Heart left ventricle (tissue), 16 donors: ENCODE measurements at regions not wholly inside any gene's neighbourhood (a gene's known extent, or its start where the extent isn't known, plus 50 kb on each side); places are given as distances from the start of the nearest gene placed in this dataset.
"Not testable (repeated sequence)": the region's sequence is repeated elsewhere in the genome, so short reads cannot be mapped to it uniquely, and the experiment has no call there.

Experiments
- ATAC-seq, 4 donors: fragments of 200-7000 bp; cut with Tn5 transposase; one replicate each; pipeline ENCODE4 v1.9.1; 2020 to 2022; ENCODE audit warnings: moderate library complexity in 4 of 4, mild to moderate bottlenecking in 3 of 4, moderate number of reproducible peaks in 1 of 4
- DNase-seq, 5 donors: peaks; one replicate each; pipeline ENCODE4 v3.0.0-alpha.2; 2020
- H3K27ac ChIP-seq, 12 donors: fragments of 200-600 bp; sonication (generic) in 4 of 12; one replicate each; pipeline versions ENCODE4 v1.5.0 to v1.8.0; 2016 to 2022; ENCODE audit warnings: mild to moderate bottlenecking in 2 of 12
- H3K27me3 ChIP-seq, 9 donors: fragments of 200-600 bp; sonication (generic) in 2 of 9; one replicate each; pipeline versions ENCODE4 v1.5.1 to v1.8.0; 2016 to 2022; ENCODE audit warnings: mild to moderate bottlenecking in 3 of 9
- H3K36me3 ChIP-seq, 9 donors: fragments of 200-600 bp; sonication (generic) in 2 of 9; one replicate each; pipeline versions ENCODE4 v1.5.0 to v1.8.0; 2018 to 2022; ENCODE audit warnings: mild to moderate bottlenecking in 2 of 9
- H3K4me1 ChIP-seq, 12 donors: fragments of 200-600 bp; sonication (generic) in 4 of 12; one replicate each; pipeline versions ENCODE4 v1.5.0 to v1.8.0; 2016 to 2022; ENCODE audit warnings: mild to moderate bottlenecking in 3 of 12
- H3K4me3 ChIP-seq, 12 donors: fragments of 200-600 bp; sonication (generic) in 4 of 12; one replicate each; pipeline versions ENCODE4 v1.5.0 to v1.8.0; 2017 to 2022; ENCODE audit warnings: mild to moderate bottlenecking in 9 of 12, moderate library complexity in 4 of 12
- H3K9me3 ChIP-seq, 12 donors: fragments of 200-600 bp; sonication (generic) in 4 of 12; one replicate each; pipeline versions ENCODE4 v1.5.0 to v1.8.0; 2016 to 2022; ENCODE audit warnings: mild to moderate bottlenecking in 1 of 12
- CTCF ChIP-seq, 12 donors: fragments of 200-600 bp; sonication (generic) in 4 of 12; IDR thresholded peaks; one replicate each; pipeline versions ENCODE4 v1.5.0 to v1.8.0; 2018 to 2022; ENCODE audit warnings: antibody characterized with exemption in 12 of 12, mild to moderate bottlenecking in 5 of 12
- POLR2A ChIP-seq, 2 donors: fragments of 450-650 bp; IDR thresholded peaks; one replicate each; pipeline ENCODE4 v1.6.1; 2017; ENCODE audit warnings: antibody characterized with exemption in 2 of 2, mild to moderate bottlenecking in 2 of 2, moderate library complexity in 2 of 2
- WGBS, 4 donors: extraction: QIAGEN DNeasy Blood & Tissue Kit in 2 of 4; methylation state at CpG; one replicate each; pipeline versions ENCODE4 v1.1.5 to v1.1.7; 2013 to 2018; 5-methylcytosine and 5-hydroxymethylcytosine counted together
- intact Hi-C, 10 donors: fragments of 100-400 bp; cut with DNase I; formaldehyde crosslinking; loops; one replicate each; pipeline versions ENCODE4 v1.11.1 to v1.14.2; 2022
- donor health status: ischemic (EF 13 %, LVEDD 7.1; RV severe dilation, severe dysfunction).
- donor health status: healthy with polysubstance abuse.
- donor health status: DM: no; HTN: yes; CAD: no.
- donor health status: DM: no; HTN: no; CAD: no.
- donor health status: ischemic (EF 25% LVEDD 6.9; RV normal size, moderate dysfunction).
- donor health status: ischemic (EF 25% LVEDD 5.7; RV mildly dilated, moderate dysfunction).
- donor health status: healthy.
- donor health status: DM: yes; HTN: yes; CAD: no.
- donor health status: ischemic (EF 35%, LVEDD 5.7; RV mildly dilated, moderate dysfunction).
- donor health status: nonischemic (EF 11% LVEDD 7.7; RV severe dilation, severe dysfunction).
- donor health status: DM: yes; HTN: yes; CAD: no.
- donor health status: PGD.
- donor health status: ischemic (EF 29% LVEDD 5.4; RV normal size, mild dysfunction).
- donor health status: nonischemic (EF 23%, LVEDD 6.1; RV moderate dilation, normal function).

DNA sequence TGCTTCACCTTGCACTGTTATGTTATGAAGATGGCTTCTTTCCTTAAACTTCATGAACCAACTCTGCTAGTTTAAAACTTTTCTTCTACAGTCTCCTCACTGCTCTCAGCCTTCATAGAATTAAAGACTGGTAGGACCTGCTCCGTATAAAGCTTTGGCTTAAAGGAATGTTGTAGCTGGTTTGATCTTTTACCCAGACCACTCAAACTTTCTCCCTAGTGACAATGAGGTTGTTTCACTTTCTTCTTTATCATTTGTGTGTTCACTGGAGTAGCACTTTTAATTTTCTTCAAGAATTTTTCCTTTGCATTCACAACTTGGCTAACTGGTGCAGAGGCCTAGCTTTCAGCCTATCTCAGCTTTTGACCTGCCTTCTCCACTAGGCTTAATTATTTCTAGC, 316.4 kb upstream of the RNF32 start:
- Histone ChIP-seq H3K4me1 (no peaks in the 10 kb centered on the region), H3K9me3 (no peaks in the 10 kb centered on the region), H3K4me3 (no peak overlapping the region), H3K36me3 (no peaks in the 10 kb centered on the region), H3K27ac (no peak overlapping the region), H3K27me3 (peaks cover 0 to 5% (median 0%) of the 10 kb centered on the region in 9 donors)
- no peak for ATAC-seq
- no peak for DNase-seq
- WGBS, 4 donors = 59 to 75% (median 63%) methylated on average over 1 of the region's 1 CpG
- TF ChIP-seq POLR2A (IDR thresholded peaks at IDR 0.05) = no peak
- intact Hi-C loops = no loop called here

DNA sequence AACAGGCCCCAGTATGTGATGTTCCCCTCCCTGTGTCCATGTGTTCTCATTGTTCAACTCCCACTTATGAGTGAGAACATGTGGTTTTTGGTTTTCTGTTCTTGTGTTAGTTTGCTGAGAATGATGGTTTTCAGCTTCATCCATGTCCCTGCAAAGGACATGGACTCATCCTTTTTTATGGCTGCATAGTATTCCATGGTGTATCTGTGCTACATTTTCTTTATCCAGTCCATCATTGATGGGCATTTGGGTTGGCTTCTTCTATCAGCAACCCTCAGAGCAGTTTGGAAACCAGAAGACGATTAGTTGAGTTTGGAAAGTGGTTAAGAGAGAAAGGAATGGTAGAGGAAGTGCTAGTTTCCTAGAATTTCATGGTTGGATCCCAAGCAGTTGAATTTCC, 319.1 kb upstream of the RNF32 start:
- H3K27me3 ChIP-seq, H3K4me3 ChIP-seq, H3K27ac ChIP-seq, intact Hi-C loops, H3K36me3 ChIP-seq, H3K4me1 ChIP-seq, DNase-seq, H3K9me3 ChIP-seq, ATAC-seq: not testable (repeated sequence)
- 29 to 59% (median 49%) methylated on average over 1 of the region's 1 CpG for WGBS, 4 donors

- Histone ChIP-seq H3K27me3 (peaks cover 0 to 5% (median 0%) of the 10 kb centered on the region in 9 donors), H3K4me3 (no peak overlapping the region), H3K27ac (no peak overlapping the region), H3K4me1 (no peaks in the 10 kb centered on the region), H3K9me3 (peaks cover 0 to 22% (median 8%) of the 10 kb centered on the region in 12 donors), H3K36me3 (no peaks in the 10 kb centered on the region)
- ATAC-seq = no peak
- intact Hi-C loops = no loop called here
- WGBS, 4 donors = 73 to 86% (median 81%) methylated on average over 8 to 11 of the region's 11 CpGs
- TF ChIP-seq CTCF (IDR thresholded peaks at IDR 0.05) = no peak
- no peak for TF ChIP-seq POLR2A (IDR thresholded peaks at IDR 0.05)
- DNase-seq = no peak
Observed at GRCh38 chr7:156318926-156319325, 321.6 kb upstream of the RNF32 start.

DNA sequence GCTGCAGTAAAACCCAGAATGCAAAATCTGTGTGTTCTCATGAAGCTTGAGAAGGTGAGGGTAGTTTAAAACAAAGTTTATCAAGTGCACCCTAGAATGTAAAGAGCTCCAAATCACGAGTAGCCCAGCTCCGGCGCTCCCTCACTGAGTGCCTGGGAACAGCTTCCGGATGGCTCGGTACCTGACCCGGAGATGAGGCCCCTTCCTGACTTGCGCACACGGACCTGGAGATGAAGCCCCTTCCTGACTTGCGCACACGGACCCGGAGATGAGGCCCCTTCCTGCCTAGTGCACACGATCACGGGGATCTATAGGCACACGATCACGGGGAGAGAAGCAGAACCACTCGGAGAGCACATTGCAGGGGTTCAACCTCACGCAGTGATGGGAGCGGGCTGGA, 322.1 kb upstream of the RNF32 start:
- H3K9me3 ChIP-seq = peaks cover 0 to 22% (median 8%) of the 10 kb centered on the region in 12 donors
- no peak overlapping the region for H3K27ac ChIP-seq
- no peaks in the 10 kb centered on the region for H3K4me1 ChIP-seq
- intact Hi-C loops = no loop called here
- no peaks in the 10 kb centered on the region for H3K36me3 ChIP-seq
- ATAC-seq = no peak
- TF ChIP-seq POLR2A (IDR thresholded peaks at IDR 0.05) (no peak), CTCF (IDR thresholded peaks at IDR 0.05) (no peak)
- no peak for DNase-seq
- no peak overlapping the region for H3K4me3 ChIP-seq
- 86 to 89% (median 86%) methylated on average over 18 of the region's 18 CpGs for WGBS, 4 donors
- peaks cover 0 to 5% (median 0%) of the 10 kb centered on the region in 9 donors for H3K27me3 ChIP-seq

DNA sequence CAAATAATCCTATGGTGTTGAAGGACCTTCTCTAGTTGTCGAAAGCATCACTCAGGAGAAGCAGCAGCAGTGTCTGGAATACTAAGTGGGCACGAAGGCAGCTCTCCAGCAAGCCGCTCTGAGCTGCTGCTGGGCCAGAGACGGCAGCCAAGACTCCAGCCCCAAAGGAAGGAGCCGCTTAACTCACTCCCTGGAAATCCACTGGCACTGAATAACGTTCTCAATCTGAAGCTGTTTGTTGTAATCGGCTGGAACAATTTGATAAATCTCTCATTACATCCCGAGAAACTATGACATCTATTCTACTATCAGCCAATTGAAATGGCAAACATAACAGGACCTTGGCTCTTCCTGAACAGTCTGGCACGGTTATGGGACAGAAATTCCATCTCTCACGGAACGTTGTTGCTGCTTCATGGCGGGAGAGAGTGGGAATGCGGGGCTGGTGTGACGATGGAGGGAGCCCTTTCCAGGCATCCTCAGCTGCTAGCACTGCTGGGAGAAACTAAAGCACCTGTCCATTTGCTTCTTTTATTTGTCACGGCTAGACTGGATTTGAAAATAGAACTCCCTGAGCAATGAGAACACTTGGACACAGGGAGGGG, 331.5 kb upstream of the RNF32 start:
- no peaks in the 10 kb centered on the region for H3K36me3 ChIP-seq
- no peaks in the 10 kb centered on the region for H3K4me1 ChIP-seq
- peaks cover 0 to 3% (median 0%) of the 10 kb centered on the region in 9 donors for H3K27me3 ChIP-seq
- intact Hi-C loops = no loop called here
- DNase-seq (no peak), ATAC-seq (no peak)
- peaks cover 0 to 10% (median 2%) of the 10 kb centered on the region in 12 donors for H3K9me3 ChIP-seq
- H3K27ac ChIP-seq = no peak overlapping the region
- H3K4me3 ChIP-seq = no peak overlapping the region
- 65 to 69% (median 69%) methylated on average over 14 to 15 of the region's 15 CpGs for WGBS, 4 donors
- TF ChIP-seq CTCF (IDR thresholded peaks at IDR 0.05) (no peak), POLR2A (IDR thresholded peaks at IDR 0.05) (no peak)
